ENCODE measurements at regions not wholly inside any gene's neighbourhood (a gene's known extent, or its start where the extent isn't known, plus 50 kb on each side); places are given as distances from the start of the nearest gene placed in this dataset.

GRCh38 chr6:139628270-139628669, 253.8 kb upstream of the CITED2 start:
- DNase-seq = no peak

GRCh38 chr6:139627091-139627490, 252.6 kb upstream of the CITED2 start:
- no peak for DNase-seq

GRCh38 chr6:139625998-139626975, 251.8 kb upstream of the CITED2 start:
- DNase-seq = no peak

- no peak for DNase-seq
Measured at GRCh38 chr6:139625081-139625939, 250.9 kb upstream of the CITED2 start.

GRCh38 chr6:139623372-139623771, 248.9 kb upstream of the CITED2 start:
- no peak for DNase-seq

- no peak for DNase-seq
Measured at GRCh38 chr6:139613496-139613895, 239.0 kb upstream of the CITED2 start.

- no peak for DNase-seq
Measured at GRCh38 chr6:139612135-139612465, 237.7 kb upstream of the CITED2 start.

GRCh38 chr6:139611327-139612134, 237.1 kb upstream of the CITED2 start:
- DNase-seq = no peak

- no peak for DNase-seq
Measured at GRCh38 chr6:139608466-139609261, 234.2 kb upstream of the CITED2 start.

GRCh38 chr6:139605350-139605749, 230.9 kb upstream of the CITED2 start:
- no peak for DNase-seq

- DNase-seq = no peak
Measured at GRCh38 chr6:139603581-139603980, 229.1 kb upstream of the CITED2 start.

- DNase-seq = no peak
Measured at GRCh38 chr6:139602577-139602976, 228.1 kb upstream of the CITED2 start.

GRCh38 chr6:139600919-139601475, 226.5 kb upstream of the CITED2 start:
- DNase-seq = no peak

- DNase-seq = no peak
Measured at GRCh38 chr6:139600343-139600742, 225.9 kb upstream of the CITED2 start.

GRCh38 chr6:139597771-139598755, 223.6 kb upstream of the CITED2 start:
- DNase-seq = no peak

GRCh38 chr6:139597087-139597763, 222.8 kb upstream of the CITED2 start:
- no peak for DNase-seq

GRCh38 chr6:139595183-139595582, 220.7 kb upstream of the CITED2 start:
- DNase-seq = no peak

- no peak for DNase-seq
Measured at GRCh38 chr6:139594333-139594965, 220.0 kb upstream of the CITED2 start.

- no peak for DNase-seq
Measured at GRCh38 chr6:139593081-139593480, 218.6 kb upstream of the CITED2 start.

Data from SHP77 (cell line).